ENCODE measurements at regions not wholly inside any gene's neighbourhood (a gene's known extent, or its start where the extent isn't known, plus 50 kb on each side); places are given as distances from the start of the nearest gene placed in this dataset.

DNA sequence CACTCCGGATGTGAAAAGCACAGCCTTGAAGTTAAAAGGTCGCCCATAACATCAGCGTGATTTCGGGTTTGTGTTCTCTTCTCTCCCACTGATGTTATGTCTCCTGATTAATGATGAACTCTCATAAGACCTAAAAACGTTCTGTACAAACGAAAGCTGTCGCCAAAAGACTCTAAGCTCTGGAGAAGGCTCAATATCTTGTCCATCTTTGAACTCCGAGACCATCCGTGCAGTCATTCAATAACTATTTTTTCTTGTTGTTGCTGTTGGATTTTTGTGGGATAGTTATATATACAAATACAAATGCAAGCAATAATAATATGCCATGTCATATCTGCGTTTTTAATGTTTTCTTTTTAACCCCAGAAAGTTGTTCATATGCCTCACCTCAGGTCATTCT, 291.8 kb upstream of the MARCKS start:
- TF ChIP-seq, protein P1, sequence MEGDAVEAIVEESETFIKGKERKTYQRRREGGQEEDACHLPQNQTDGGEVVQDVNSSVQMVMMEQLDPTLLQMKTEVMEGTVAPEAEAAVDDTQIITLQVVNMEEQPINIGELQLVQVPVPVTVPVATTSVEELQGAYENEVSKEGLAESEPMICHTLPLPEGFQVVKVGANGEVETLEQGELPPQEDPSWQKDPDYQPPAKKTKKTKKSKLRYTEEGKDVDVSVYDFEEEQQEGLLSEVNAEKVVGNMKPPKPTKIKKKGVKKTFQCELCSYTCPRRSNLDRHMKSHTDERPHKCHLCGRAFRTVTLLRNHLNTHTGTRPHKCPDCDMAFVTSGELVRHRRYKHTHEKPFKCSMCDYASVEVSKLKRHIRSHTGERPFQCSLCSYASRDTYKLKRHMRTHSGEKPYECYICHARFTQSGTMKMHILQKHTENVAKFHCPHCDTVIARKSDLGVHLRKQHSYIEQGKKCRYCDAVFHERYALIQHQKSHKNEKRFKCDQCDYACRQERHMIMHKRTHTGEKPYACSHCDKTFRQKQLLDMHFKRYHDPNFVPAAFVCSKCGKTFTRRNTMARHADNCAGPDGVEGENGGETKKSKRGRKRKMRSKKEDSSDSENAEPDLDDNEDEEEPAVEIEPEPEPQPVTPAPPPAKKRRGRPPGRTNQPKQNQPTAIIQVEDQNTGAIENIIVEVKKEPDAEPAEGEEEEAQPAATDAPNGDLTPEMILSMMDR (IDR thresholded peaks at IDR 0.05) = no peak
- TF ChIP-seq POLR2A (IDR thresholded peaks at IDR 0.05) = no peak
